ENCODE measurements at regions not wholly inside any gene's neighbourhood (a gene's known extent, or its start where the extent isn't known, plus 50 kb on each side); places are given as distances from the start of the nearest gene placed in this dataset.

GRCh38 chr2:116787848-116788247 is 1026.6 kb upstream of the DDX18 start:
- no peak for TF ChIP-seq CREB5 (CRISPR knock-in tag; IDR thresholded peaks at IDR 0.05; ENCODE audit: low read depth)
- no peak for TF ChIP-seq ESRRG (CRISPR knock-in tag; IDR thresholded peaks at IDR 0.05)
- TF ChIP-seq OSR1 (CRISPR knock-in tag; IDR thresholded peaks at IDR 0.05), result no peak
